OCI-LY7 (cell line): ENCODE measurements at regions not wholly inside any gene's neighbourhood (a gene's known extent, or its start where the extent isn't known, plus 50 kb on each side); places are given as distances from the start of the nearest gene placed in this dataset.

Source experiments
- EZH2phosphoT487 ChIP-seq: fragments of 200-600 bp; sonication (generic); IDR thresholded peaks from 2 replicates; pipeline ENCODE4 v1.6.1; 2018; ENCODE audit warnings: low read depth, borderline replicate concordance, mild to moderate bottlenecking, mixed run types, antibody characterized with exemption, low read length, moderate library complexity, mixed read lengths
- TF ChIP-seq, protein P1 (sequence below): fragments of 200-600 bp; sonication (generic); conservative IDR thresholded peaks from 2 replicates; pipeline ENCODE4 v1.5.1; 2014; ENCODE audit warnings: mild to moderate bottlenecking, antibody characterized with exemption, low read length, moderate library complexity, mixed read lengths

DNA sequence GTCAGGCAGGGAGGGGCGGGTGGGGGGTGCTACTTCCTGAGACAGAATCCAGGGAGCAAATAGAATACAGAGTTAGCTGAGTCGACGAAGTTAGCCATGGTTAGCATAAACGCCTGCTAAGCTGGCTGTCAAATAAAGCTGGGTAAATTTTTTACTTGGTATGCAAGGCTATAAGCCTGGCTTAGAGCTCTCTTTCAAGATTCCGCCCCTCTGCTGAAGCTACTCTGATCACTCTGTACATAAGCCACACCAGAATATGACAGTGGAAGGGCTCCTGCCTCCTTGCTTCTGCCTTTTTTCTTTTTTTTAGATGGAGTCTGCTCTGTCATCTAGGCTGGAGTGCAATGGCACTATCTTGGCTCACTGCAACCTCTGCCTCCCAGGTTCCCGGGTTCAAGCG is 58.3 kb downstream of the CYRIA start:
- TF ChIP-seq, protein P1, sequence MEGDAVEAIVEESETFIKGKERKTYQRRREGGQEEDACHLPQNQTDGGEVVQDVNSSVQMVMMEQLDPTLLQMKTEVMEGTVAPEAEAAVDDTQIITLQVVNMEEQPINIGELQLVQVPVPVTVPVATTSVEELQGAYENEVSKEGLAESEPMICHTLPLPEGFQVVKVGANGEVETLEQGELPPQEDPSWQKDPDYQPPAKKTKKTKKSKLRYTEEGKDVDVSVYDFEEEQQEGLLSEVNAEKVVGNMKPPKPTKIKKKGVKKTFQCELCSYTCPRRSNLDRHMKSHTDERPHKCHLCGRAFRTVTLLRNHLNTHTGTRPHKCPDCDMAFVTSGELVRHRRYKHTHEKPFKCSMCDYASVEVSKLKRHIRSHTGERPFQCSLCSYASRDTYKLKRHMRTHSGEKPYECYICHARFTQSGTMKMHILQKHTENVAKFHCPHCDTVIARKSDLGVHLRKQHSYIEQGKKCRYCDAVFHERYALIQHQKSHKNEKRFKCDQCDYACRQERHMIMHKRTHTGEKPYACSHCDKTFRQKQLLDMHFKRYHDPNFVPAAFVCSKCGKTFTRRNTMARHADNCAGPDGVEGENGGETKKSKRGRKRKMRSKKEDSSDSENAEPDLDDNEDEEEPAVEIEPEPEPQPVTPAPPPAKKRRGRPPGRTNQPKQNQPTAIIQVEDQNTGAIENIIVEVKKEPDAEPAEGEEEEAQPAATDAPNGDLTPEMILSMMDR, result no peak
- no peak for TF ChIP-seq EZH2phosphoT487
